Neural cell (in vitro differentiated cells): ENCODE measurements at regions not wholly inside any gene's neighbourhood (a gene's known extent, or its start where the extent isn't known, plus 50 kb on each side); places are given as distances from the start of the nearest gene placed in this dataset.
"Not testable (repeated sequence)": the region's sequence is repeated elsewhere in the genome, so short reads cannot be mapped to it uniquely, and the experiment has no call there.

Experiments used
- H2AFZ ChIP-seq: fragments of 200-600, 300-800 bp; sonication (generic), shearing (Covaris generic); 2 replicates; pipeline ENCODE4 v1.6.0; 2014; ENCODE audit warnings: low read depth, mild to moderate bottlenecking, antibody characterized with exemption, low read length, moderate library complexity
- H3F3A ChIP-seq: fragments of 200-600 bp; shearing (Covaris generic); 2 replicates; pipeline ENCODE4 v1.6.1; 2016; ENCODE audit warnings: mild to moderate bottlenecking, moderate library complexity, mixed read lengths, antibody characterized with exemption, low read length; ENCODE audit not compliant: insufficient read depth, poor library complexity, severe bottlenecking
- H3K27ac ChIP-seq: fragments of 200-600, 300-800 bp; sonication (generic), shearing (Covaris generic); 2 replicates; pipeline ENCODE4 v1.5.1; 2014; ENCODE audit warnings: mild to moderate bottlenecking, low read length, moderate library complexity
- H3K27me3 ChIP-seq: fragments of 300-800, 200-600 bp; sonication (generic), shearing (Covaris generic); 2 replicates; pipeline ENCODE4 v1.6.0; 2014; ENCODE audit warnings: mild to moderate bottlenecking, low read depth, low read length, moderate library complexity; ENCODE audit not compliant: insufficient read depth
- H3K36me3 ChIP-seq: fragments of 300-800, 200-600 bp; sonication (generic), shearing (Covaris generic); 2 replicates; pipeline ENCODE4 v1.5.1; 2014; ENCODE audit warnings: mild to moderate bottlenecking, antibody characterized with exemption, low read length, moderate library complexity; ENCODE audit not compliant: insufficient read depth
- H3K4me2 ChIP-seq: fragments of 300-800, 200-600 bp; sonication (generic), shearing (Covaris generic); 2 replicates; pipeline ENCODE4 v1.6.0; 2014; ENCODE audit warnings: mild to moderate bottlenecking, low read length
- H3K4me3 ChIP-seq: fragments of 300-800, 200-600 bp; sonication (generic), shearing (Covaris generic); 2 replicates; pipeline ENCODE4 v1.5.1; 2014; ENCODE audit warnings: mild to moderate bottlenecking, low read length, moderate library complexity
- H3K79me2 ChIP-seq: fragments of 200-600 bp; shearing (Covaris generic); replicated peaks from 2 replicates; pipeline ENCODE4 v1.6.0; 2014; ENCODE audit warnings: mild to moderate bottlenecking, low read length, moderate library complexity; ENCODE audit not compliant: insufficient read depth
- H3K9ac ChIP-seq: fragments of 300-800, 200-600 bp; sonication (generic), shearing (Covaris generic); 2 replicates; pipeline ENCODE4 v1.6.1; 2016; ENCODE audit warnings: mild to moderate bottlenecking, low read length, mixed read lengths
- H3K9me2 ChIP-seq: fragments of 200-600 bp; shearing (Covaris generic); 2 replicates; pipeline ENCODE4 v1.6.1; 2016; ENCODE audit warnings: mild to moderate bottlenecking, low read length, mixed read lengths; ENCODE audit not compliant: insufficient read depth
- H3K9me3 ChIP-seq: fragments of 200-600, 300-800 bp; sonication (generic), shearing (Covaris generic); 2 replicates; pipeline ENCODE4 v1.6.1; 2016; ENCODE audit warnings: mild to moderate bottlenecking, mixed run types, low read length, moderate library complexity, mixed read lengths
- H4K20me1 ChIP-seq: fragments of 200-600 bp; shearing (Covaris generic); 2 replicates; pipeline ENCODE4 v1.6.1; 2016; ENCODE audit warnings: mild to moderate bottlenecking, mixed run types; ENCODE audit not compliant: insufficient read depth
- EP300 ChIP-seq: fragments of 450-650 bp; conservative IDR thresholded peaks from 2 replicates; pipeline ENCODE4 v1.6.1; 2014; ENCODE audit warnings: antibody characterized with exemption, mild to moderate bottlenecking, moderate library complexity; ENCODE audit not compliant: poor library complexity, severe bottlenecking
- EZH2 ChIP-seq: fragments of 200-600, 300-800 bp; shearing (Covaris generic), sonication (generic); IDR thresholded peaks from 2 replicates; pipeline ENCODE4 v1.6.1; 2014; ENCODE audit warnings: antibody characterized with exemption, low read length, borderline replicate concordance, mild to moderate bottlenecking; ENCODE audit not compliant: insufficient read depth, poor library complexity, severe bottlenecking
- MXI1 ChIP-seq: fragments of 450-650 bp; conservative IDR thresholded peaks from 2 replicates; pipeline ENCODE4 v1.6.1; 2014; ENCODE audit warnings: antibody characterized with exemption, mild to moderate bottlenecking; ENCODE audit not compliant: poor library complexity, severe bottlenecking
- RAD21 ChIP-seq: fragments of 450-650 bp; conservative IDR thresholded peaks from 2 replicates; pipeline ENCODE4 v1.6.1; 2014; ENCODE audit warnings: antibody characterized with exemption, mild to moderate bottlenecking, moderate library complexity
- SMC3 ChIP-seq: fragments of 450-650 bp; conservative IDR thresholded peaks from 2 replicates; pipeline ENCODE4 v1.6.1; 2014; ENCODE audit warnings: antibody characterized with exemption, mild to moderate bottlenecking, moderate library complexity; ENCODE audit not compliant: poor library complexity
- TAF1 ChIP-seq: IDR thresholded peaks from 2 replicates; pipeline ENCODE4 v1.6.1; 2012; ENCODE audit warnings: low read depth
- TF ChIP-seq, protein P1 (sequence below): IDR thresholded peaks from 2 replicates; pipeline ENCODE4 v1.6.1; 2012; ENCODE audit warnings: borderline replicate concordance
- TF ChIP-seq, protein P2 (sequence below): fragments of 450-650 bp; IDR thresholded peaks from 2 replicates; pipeline ENCODE4 v1.5.1; 2014; ENCODE audit warnings: antibody characterized with exemption, mild to moderate bottlenecking, moderate library complexity; ENCODE audit not compliant: poor library complexity, severe bottlenecking

DNA sequence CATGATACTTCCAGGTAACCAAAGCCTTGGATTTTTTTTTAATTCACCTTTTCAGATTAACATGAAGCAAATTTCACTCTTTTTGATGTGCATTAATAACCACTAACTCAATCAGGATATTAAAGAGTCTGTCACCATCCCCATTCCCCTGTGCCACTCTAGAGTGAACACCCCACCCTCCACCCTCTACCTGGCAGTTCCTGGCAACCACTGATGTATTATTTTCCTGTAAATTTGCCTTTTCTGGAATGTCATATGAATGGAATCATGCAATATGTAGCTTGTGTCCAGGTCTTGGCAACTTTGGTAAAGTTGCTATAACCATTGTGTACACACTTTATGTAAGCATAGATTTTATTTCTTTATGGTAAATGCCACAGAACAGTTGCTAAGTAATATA, 627.6 kb downstream of the MCTP2 start:
- H3K4me3 ChIP-seq: no peak overlapping the region
- H3K27me3 ChIP-seq: no peaks in the 10 kb centered on the region
- no peak overlapping the region for H3K4me2 ChIP-seq
- no peaks in the 10 kb centered on the region for H3F3A ChIP-seq
- H2AFZ ChIP-seq: no peak overlapping the region
- TF ChIP-seq SMC3: no peak
- TF ChIP-seq TAF1: no peak
- TF ChIP-seq, protein P1, sequence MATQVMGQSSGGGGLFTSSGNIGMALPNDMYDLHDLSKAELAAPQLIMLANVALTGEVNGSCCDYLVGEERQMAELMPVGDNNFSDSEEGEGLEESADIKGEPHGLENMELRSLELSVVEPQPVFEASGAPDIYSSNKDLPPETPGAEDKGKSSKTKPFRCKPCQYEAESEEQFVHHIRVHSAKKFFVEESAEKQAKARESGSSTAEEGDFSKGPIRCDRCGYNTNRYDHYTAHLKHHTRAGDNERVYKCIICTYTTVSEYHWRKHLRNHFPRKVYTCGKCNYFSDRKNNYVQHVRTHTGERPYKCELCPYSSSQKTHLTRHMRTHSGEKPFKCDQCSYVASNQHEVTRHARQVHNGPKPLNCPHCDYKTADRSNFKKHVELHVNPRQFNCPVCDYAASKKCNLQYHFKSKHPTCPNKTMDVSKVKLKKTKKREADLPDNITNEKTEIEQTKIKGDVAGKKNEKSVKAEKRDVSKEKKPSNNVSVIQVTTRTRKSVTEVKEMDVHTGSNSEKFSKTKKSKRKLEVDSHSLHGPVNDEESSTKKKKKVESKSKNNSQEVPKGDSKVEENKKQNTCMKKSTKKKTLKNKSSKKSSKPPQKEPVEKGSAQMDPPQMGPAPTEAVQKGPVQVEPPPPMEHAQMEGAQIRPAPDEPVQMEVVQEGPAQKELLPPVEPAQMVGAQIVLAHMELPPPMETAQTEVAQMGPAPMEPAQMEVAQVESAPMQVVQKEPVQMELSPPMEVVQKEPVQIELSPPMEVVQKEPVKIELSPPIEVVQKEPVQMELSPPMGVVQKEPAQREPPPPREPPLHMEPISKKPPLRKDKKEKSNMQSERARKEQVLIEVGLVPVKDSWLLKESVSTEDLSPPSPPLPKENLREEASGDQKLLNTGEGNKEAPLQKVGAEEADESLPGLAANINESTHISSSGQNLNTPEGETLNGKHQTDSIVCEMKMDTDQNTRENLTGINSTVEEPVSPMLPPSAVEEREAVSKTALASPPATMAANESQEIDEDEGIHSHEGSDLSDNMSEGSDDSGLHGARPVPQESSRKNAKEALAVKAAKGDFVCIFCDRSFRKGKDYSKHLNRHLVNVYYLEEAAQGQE: no peak
- TF ChIP-seq MXI1: no peak
- TF ChIP-seq EP300: no peak
- no peak for TF ChIP-seq EZH2
- TF ChIP-seq RAD21: no peak
- H3K9me3 ChIP-seq: no peaks in the 10 kb centered on the region
- no peaks in the 10 kb centered on the region for H4K20me1 ChIP-seq
- no peaks in the 10 kb centered on the region for H3K36me3 ChIP-seq
- no peak overlapping the region for H3K9ac ChIP-seq
- no peaks in the 10 kb centered on the region for H3K79me2 ChIP-seq
- no peaks in the 10 kb centered on the region for H3K9me2 ChIP-seq
- H3K27ac ChIP-seq: no peak overlapping the region

DNA sequence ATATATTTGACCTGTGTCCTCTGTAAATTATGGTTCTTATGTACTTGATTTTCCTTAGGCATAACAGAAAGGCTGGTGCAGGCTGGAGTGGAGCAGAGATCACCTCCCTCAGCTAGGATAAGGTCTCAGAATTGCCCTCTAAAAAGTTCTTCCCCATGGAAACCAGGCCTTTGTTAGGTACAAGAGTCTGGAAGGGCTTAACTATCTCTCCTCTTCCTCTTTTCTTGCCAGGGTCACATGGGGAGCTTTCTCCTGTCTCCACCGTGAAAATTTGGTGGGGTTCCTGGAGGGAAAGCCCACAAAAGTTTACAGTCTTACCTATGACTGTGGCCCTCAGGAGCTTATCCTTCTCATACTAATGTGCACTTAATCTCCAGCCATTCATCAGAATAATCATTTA, 633.2 kb downstream of the MCTP2 start:
- no peaks in the 10 kb centered on the region for H3F3A ChIP-seq
- no peak overlapping the region for H3K4me3 ChIP-seq
- H2AFZ ChIP-seq: no peak overlapping the region
- no peaks in the 10 kb centered on the region for H3K79me2 ChIP-seq
- H3K9me3 ChIP-seq: peaks cover 5% of the 10 kb centered on the region
- no peak overlapping the region for H3K4me2 ChIP-seq
- H3K36me3 ChIP-seq: no peaks in the 10 kb centered on the region
- H4K20me1 ChIP-seq: no peaks in the 10 kb centered on the region
- no peaks in the 10 kb centered on the region for H3K9me2 ChIP-seq
- H3K9ac ChIP-seq: no peak overlapping the region
- no peaks in the 10 kb centered on the region for H3K27me3 ChIP-seq
- TF ChIP-seq RAD21 (no peak), EP300 (no peak), TAF1 (no peak)
- TF ChIP-seq, protein P2, sequence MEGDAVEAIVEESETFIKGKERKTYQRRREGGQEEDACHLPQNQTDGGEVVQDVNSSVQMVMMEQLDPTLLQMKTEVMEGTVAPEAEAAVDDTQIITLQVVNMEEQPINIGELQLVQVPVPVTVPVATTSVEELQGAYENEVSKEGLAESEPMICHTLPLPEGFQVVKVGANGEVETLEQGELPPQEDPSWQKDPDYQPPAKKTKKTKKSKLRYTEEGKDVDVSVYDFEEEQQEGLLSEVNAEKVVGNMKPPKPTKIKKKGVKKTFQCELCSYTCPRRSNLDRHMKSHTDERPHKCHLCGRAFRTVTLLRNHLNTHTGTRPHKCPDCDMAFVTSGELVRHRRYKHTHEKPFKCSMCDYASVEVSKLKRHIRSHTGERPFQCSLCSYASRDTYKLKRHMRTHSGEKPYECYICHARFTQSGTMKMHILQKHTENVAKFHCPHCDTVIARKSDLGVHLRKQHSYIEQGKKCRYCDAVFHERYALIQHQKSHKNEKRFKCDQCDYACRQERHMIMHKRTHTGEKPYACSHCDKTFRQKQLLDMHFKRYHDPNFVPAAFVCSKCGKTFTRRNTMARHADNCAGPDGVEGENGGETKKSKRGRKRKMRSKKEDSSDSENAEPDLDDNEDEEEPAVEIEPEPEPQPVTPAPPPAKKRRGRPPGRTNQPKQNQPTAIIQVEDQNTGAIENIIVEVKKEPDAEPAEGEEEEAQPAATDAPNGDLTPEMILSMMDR: no peak
- no peak overlapping the region for H3K27ac ChIP-seq

DNA sequence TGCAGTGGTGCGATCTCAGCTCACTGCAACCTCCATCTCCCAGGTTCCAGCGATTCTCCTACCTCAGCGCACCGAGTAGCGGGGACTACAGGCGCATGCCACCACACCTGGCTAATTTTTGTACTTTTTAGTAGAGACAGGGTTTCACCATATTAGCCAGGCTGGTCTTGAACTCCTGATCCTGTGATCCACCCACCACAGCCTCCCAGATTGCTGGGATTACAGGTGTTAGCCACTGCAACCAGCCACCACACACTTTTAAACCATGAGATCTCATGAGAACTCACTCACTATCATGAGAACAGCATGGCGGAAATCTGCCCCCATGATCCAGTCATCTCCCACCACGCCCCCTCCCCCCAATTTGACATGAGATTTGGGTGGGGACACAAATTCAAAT, 636.9 kb downstream of the MCTP2 start:
- H3F3A ChIP-seq, H3K9ac ChIP-seq, H3K4me2 ChIP-seq, H3K9me2 ChIP-seq, H3K27me3 ChIP-seq, H4K20me1 ChIP-seq, H3K9me3 ChIP-seq, H3K27ac ChIP-seq, H2AFZ ChIP-seq, H3K36me3 ChIP-seq, H3K4me3 ChIP-seq, H3K79me2 ChIP-seq: not testable (repeated sequence)
